HUES6 (cell line): ENCODE measurements at regions not wholly inside any gene's neighbourhood (a gene's known extent, or its start where the extent isn't known, plus 50 kb on each side); places are given as distances from the start of the nearest gene placed in this dataset.

Source experiments
- H3K27ac ChIP-seq: 2 replicates; pipeline ENCODE4 v1.7.0; 2013; ENCODE audit warnings: low read depth, mild to moderate bottlenecking, low read length, inconsistent platforms
- H3K27me3 ChIP-seq: 2 replicates; pipeline ENCODE4 v1.6.1; 2013; ENCODE audit warnings: low read length; ENCODE audit not compliant: control insufficient read depth, insufficient read depth
- H3K36me3 ChIP-seq: 2 replicates; pipeline ENCODE4 v1.6.1; 2013; ENCODE audit warnings: low read length; ENCODE audit not compliant: control insufficient read depth, insufficient read depth
- H3K4me1 ChIP-seq: 2 replicates; pipeline ENCODE4 v1.6.1; 2013; ENCODE audit warnings: low read length; ENCODE audit not compliant: control insufficient read depth, insufficient read depth
- H3K4me3 ChIP-seq: 2 replicates; pipeline ENCODE4 v1.5.1; 2013; ENCODE audit warnings: low read depth, low read length
- H3K9ac ChIP-seq: one replicate; pipeline ENCODE4 v1.6.1; 2013; ENCODE audit warnings: mild to moderate bottlenecking, low read length
- H3K9me3 ChIP-seq: 2 replicates; pipeline ENCODE4 v1.6.1; 2013; ENCODE audit warnings: low read depth, low read length; ENCODE audit not compliant: control insufficient read depth, insufficient read depth

DNA sequence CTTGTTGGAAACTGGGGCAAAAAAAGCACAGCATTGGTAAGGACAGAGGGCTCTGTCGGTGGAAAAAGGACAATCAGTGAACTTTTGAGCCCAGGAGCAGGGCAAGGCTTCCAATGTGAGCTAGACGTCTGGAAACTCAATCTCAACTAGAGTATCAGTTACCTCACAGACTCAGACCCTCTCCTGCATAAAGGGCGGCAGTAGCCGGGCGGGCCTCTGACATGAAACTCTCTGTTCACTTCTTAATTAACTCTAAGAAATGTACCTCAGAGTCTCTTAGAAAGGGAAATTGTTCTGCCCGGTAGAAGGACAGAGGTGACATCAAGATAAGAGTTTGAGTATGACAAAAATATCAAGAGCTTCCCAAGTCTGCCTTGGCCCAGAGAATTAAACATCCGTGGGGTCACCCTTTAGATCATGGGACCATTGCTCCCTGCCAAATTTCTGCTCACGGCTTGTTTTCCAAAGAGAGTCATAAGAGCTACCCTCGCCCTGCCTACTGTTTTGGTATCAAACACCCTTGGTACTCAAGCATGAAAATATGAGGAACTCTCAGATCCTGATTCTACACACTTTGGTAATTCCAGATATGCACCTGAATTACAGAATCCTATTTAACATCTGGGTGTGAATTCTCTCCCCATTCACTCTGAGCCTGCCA is 103.5 kb upstream of the PKDCC start:
- no peak overlapping the region for H3K9ac ChIP-seq
- no peaks in the 10 kb centered on the region for H3K9me3 ChIP-seq
- H3K27ac ChIP-seq = no peak overlapping the region
- no peak overlapping the region for H3K4me3 ChIP-seq
- no peaks in the 10 kb centered on the region for H3K36me3 ChIP-seq
- H3K27me3 ChIP-seq = 0 out of 2 replicates have a peak, but pooled peaks cover 3% of the 10 kb centered on the region
- H3K4me1 ChIP-seq = peaks cover 50% of the 10 kb centered on the region

DNA sequence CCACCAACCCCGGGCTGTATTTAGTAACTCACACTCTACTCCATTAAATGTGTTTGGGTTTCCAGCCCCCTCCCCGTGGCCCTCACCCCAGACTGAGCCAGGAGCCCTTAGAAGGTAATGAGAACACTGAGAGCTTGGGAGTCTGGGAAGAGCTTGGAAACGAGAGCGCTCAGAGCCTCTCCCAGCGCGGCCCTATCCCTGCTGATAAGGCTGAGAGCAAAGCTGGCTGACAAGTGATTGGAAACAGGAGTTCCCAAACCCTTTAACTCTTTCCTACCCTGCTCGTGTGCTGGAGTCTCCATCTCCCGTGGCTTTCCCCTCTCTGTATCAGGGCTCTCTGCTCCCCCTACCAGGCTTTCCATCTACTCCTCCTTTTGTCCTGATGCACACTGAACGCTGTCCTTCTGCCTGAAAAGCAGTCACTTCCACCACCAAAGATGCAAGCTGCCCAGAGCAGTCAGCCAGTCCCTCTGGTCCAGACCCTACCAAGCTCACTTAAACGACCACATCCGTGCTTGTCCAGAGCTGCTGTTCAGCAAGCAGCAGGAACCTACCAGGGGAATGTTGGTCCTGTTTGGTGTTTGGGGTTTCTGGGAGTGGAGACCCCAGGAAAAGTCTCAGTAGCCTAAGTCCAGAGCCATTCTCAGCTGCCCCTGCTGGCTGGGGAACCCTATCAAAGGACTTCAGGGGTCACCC is 100.0 kb upstream of the PKDCC start:
- H3K27ac ChIP-seq = peak overlapping the region; percentile 32; the same call in 1 of the 2 replicates
- H3K4me3 ChIP-seq = peak overlapping the region; percentile 43
- H3K9ac ChIP-seq = peak overlapping the region; percentile 49
- no peaks in the 10 kb centered on the region for H3K9me3 ChIP-seq
- H3K36me3 ChIP-seq = no peaks in the 10 kb centered on the region
- H3K27me3 ChIP-seq = 0 out of 2 replicates have a peak, but pooled peaks cover 3% of the 10 kb centered on the region
- H3K4me1 ChIP-seq = peaks cover 43% of the 10 kb centered on the region

DNA sequence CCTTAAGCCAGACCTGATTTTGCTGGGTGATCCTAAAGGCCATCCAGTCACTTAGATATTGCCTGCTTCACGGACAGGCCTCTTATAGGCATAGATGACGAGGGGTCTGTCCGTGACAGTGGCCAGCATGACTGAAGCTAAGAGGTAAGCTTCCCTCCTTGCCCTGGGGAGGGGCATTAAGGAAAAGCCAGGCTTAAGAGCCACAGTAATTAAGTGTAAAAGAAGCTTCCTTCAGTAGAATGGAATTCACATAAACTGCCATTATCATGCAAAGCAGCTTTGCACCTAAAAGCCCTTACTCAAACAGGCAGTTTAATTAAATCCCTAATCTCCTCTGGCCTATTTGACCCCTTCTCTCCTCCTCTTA is 99.4 kb upstream of the PKDCC start:
- H3K27ac ChIP-seq = peak overlapping the region; percentile 32; the same call in 1 of the 2 replicates
- peaks cover 43% of the 10 kb centered on the region for H3K4me1 ChIP-seq
- peak overlapping the region; percentile 49 for H3K9ac ChIP-seq
- H3K36me3 ChIP-seq = no peaks in the 10 kb centered on the region
- H3K27me3 ChIP-seq = 0 out of 2 replicates have a peak, but pooled peaks cover 3% of the 10 kb centered on the region
- H3K9me3 ChIP-seq = no peaks in the 10 kb centered on the region
- H3K4me3 ChIP-seq = peak overlapping the region; percentile 43

DNA sequence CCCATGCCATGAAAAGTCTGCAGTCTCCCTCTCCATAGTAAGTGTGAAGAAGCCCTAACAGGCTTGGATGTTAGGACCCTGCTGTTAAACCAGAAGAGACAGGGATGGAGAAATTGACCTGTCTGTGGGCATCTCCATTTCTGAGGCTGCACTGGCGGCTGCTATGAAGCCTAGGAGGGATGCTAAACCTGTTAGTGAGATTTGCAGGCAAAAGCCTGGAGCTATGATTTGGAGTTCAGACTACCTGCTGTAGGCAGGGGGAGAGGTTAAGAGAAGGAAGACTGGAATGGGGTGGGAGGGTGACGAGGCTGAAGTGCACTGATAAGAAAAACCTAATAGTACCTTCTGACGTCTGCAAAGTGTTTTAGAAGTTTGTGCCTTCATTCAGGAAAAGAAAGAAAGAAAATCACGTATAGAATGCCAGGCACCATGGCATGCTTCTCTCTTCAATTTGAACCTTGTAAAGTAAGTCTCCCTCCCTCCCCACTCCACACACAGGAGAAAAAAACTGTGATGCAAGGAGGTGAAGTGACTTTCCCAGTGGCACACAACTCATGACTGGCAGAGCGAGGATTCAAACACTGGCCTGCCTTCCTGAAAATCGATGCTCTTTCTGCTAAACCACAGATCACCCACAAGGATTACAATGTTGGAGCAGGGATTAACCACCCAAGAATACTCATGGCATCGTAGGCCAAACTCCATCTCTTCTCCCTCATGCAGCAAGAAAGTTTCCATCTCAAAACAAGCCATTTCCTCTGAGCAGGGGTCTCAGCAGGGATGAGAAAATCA is 98.5 kb upstream of the PKDCC start:
- H3K9ac ChIP-seq = peak overlapping the region; percentile 61
- H3K4me3 ChIP-seq = peak overlapping the region; percentile 43; the same call in 1 of the 2 replicates
- peaks cover 43% of the 10 kb centered on the region for H3K4me1 ChIP-seq

DNA sequence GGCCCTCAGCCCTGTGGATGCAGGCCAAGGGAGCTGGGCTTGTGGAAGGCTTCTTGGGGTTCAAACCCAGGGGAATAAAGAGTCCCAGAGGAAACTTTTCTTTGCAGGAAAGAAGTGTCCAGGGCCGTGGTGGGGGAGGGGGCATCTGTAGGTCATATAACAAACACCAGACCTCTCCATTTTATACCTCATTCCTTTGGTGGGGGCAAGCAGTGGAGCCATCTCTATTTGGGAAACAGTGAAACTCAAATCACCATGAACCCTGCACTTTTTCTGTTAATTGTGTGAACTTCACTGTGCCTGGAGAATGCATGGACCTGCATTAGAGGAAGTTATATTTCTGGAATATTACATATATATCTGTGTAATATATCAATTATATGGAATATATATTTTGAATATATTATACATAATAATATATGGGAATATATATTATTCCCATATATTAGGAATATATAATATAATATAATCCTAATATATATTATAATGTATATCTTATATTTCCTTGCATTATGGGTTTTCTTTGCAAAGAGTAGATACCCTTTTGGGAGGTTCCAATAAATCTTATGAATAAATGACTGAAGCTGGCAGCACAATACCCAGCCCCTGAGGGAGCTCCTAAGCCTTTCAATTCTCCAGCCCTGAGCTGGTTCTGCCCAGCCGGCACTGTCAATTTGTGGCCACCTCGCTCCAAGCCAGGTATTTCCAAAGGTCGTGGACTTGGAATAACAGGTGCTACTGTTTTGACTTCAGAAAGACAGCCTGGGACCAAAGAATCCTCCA is 97.7 kb upstream of the PKDCC start:
- Histone ChIP-seq H3K27ac (peak overlapping the region; percentile 4; the same call in 1 of the 2 replicates), H3K9ac (peak overlapping the region; percentile 61), H3K4me1 (peaks cover 43% of the 10 kb centered on the region), H3K9me3 (no peaks in the 10 kb centered on the region), H3K27me3 (0 out of 2 replicates have a peak, but pooled peaks cover 3% of the 10 kb centered on the region), H3K4me3 (peak overlapping the region; percentile 2; the same call in 1 of the 2 replicates), H3K36me3 (no peaks in the 10 kb centered on the region)

More for the DNA sequence above, 98.5 kb upstream of the PKDCC start:
- H3K36me3 ChIP-seq = no peaks in the 10 kb centered on the region
- H3K9me3 ChIP-seq = no peaks in the 10 kb centered on the region
- H3K27ac ChIP-seq = peak overlapping the region; percentile 10; the same call in 1 of the 2 replicates
- H3K27me3 ChIP-seq = 0 out of 2 replicates have a peak, but pooled peaks cover 3% of the 10 kb centered on the region

DNA sequence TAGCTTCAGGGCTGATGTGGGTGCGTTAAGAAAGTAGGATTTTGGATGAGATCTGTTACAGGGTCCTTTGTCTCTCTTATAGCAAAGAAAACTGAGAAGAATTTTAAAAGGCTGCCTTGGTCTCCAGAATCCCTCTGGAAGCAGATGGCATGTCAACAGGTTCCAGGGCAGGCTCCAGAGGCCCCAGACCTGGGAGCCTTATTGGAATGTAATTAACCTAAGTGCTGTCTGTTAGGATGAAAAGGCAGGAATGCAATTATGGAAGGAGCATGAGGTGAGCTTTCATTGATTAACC is 97.2 kb upstream of the PKDCC start:
- H3K4me3 ChIP-seq = no peak overlapping the region
- 0 out of 2 replicates have a peak, but pooled peaks cover 3% of the 10 kb centered on the region for H3K27me3 ChIP-seq
- no peaks in the 10 kb centered on the region for H3K36me3 ChIP-seq
- no peak overlapping the region for H3K9ac ChIP-seq
- no peaks in the 10 kb centered on the region for H3K9me3 ChIP-seq
- H3K27ac ChIP-seq = no peak overlapping the region
- peaks cover 43% of the 10 kb centered on the region for H3K4me1 ChIP-seq

DNA sequence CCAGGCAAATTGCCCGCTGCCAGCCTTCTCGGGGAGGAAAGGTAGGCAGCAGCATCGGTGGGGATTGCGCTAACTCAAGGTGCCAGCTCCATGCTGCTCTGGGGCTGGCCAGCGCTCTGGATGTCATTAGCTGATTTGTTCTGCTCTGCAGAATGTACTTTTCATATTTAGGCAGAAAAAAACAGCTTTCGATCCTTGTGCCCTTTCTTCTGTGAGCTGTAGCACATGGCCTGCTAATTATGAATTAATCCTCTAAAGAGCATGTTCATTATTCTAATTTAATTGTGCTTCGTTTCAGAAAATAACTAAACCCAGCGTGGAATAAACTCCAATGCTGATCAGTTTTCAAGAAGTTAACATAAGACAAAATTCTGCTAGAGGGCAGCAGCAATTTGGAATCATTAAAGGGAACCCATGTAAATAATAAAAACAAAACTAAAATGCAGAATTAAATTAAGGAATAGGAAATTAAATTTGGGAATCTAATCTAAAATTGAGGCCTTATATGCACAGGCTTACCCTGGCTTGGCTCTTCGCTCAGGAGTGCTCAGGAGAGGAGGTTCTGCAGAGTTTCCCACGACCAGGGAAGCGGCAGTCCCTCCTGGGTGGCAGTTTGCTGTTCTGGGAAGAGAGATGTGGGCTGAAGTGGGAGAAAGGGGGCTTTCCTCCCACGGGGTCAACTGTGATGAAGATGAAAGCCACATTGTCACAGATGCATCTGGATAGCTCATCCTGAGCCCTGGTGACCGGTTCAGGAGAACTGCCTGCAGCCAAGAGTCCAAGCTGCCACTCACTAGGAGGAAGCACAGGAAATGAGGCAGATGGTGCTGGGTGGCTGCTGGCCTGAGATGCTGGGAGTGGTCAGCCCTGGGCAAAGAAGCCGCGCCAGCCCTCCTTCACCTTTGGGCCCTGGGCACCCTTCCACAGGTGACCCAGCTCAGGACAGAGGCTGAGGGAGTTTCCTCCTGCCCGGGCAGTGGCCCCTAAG is 93.2 kb upstream of the PKDCC start:
- Histone ChIP-seq H3K4me3 (no peak overlapping the region), H3K9ac (no peak overlapping the region), H3K36me3 (no peaks in the 10 kb centered on the region), H3K9me3 (no peaks in the 10 kb centered on the region), H3K27ac (no peak overlapping the region), H3K4me1 (peaks cover 13% of the 10 kb centered on the region), H3K27me3 (no peaks in the 10 kb centered on the region)

DNA sequence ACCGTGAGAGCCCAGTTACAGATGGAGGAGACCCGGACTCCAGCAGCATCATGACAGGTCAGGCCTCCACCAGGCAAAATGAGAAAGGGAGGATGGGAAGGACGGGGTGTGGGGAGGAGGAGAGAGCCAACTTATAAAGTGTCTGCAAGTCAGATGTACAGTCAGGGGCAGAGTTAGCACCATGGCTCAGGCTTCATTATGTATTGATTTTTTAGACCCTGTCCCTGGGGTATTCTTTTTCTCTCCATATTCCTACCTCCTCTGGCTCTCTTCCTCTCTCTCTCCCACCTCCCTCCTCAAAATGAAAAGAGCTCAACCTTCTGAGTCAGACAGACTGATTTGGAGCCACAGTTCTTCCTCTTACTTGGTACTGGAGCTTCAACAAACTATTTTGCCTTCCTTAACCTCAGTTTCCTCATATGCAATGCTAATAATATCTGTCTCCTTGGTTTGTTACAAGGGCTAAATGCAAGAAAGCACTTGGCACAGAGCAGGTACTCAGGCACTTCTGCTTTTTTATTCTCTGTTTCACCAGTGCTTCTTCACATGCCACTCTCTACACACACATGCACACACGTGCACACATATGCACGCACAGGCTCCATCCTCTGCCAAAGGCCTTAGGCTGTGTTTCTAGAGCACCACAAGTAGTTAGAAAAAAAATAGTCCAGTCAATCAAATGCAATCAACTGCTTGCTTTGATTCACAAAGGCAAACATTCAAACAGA is 92.3 kb upstream of the PKDCC start:
- peaks cover 6% of the 10 kb centered on the region for H3K4me1 ChIP-seq
- no peaks in the 10 kb centered on the region for H3K9me3 ChIP-seq
- H3K36me3 ChIP-seq = no peaks in the 10 kb centered on the region
- H3K27me3 ChIP-seq = no peaks in the 10 kb centered on the region
- H3K27ac ChIP-seq = no peak overlapping the region
- H3K4me3 ChIP-seq = no peak overlapping the region
- H3K9ac ChIP-seq = no peak overlapping the region

DNA sequence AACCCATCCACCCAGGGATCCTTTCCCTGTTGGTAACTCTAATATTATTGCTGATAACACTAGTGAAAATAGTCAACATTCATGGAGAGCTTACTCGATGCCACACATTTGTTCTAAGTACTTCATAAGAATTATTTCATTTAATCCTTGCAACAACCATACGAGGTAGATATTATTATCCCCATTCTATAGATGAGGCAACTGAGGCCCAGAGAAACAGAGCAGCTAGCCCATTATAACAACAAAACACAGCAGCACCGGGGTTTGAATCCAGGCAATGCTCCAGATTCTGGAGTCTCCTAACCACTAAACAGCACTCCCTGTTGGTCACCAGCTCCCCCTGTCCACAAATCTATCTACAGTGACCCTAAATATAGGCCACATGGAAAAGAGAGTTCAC is 90.4 kb upstream of the PKDCC start:
- no peak overlapping the region for H3K4me3 ChIP-seq
- H3K4me1 ChIP-seq = no peaks in the 10 kb centered on the region
- H3K27ac ChIP-seq = no peak overlapping the region
- H3K9ac ChIP-seq = no peak overlapping the region
- H3K36me3 ChIP-seq = no peaks in the 10 kb centered on the region
- H3K27me3 ChIP-seq = no peaks in the 10 kb centered on the region
- no peaks in the 10 kb centered on the region for H3K9me3 ChIP-seq
